ENCODE measurements at regions not wholly inside any gene's neighbourhood (a gene's known extent, or its start where the extent isn't known, plus 50 kb on each side); places are given as distances from the start of the nearest gene placed in this dataset.
"Not testable (repeated sequence)": the region's sequence is repeated elsewhere in the genome, so short reads cannot be mapped to it uniquely, and the experiment has no call there.

DNA sequence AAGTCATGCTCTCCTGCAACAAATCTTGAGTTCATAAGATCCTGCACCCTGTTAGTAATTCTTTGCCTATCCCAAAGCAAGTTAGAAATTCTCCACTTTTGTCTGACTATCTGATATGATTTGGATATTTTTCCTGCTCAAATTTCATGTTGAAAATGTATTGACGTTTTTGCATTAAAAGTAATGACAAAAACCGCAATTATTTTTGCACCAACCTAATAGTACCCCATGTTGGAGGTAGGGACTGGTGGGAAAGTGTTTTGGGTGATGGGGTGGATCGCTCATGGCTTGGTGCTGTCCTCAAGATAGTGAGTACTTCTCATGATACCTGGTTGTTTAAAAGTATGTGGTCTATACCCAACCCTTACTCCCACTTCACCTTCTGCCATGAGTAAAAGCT lies 713.4 kb downstream of the CDH18 start:
- DNase-seq, result no peak
- peaks cover 10% of the 10 kb centered on the region for H3K9me3 Mint-ChIP-seq (ENCODE audit: low read depth, unreplicated experiment)
- H3K27ac Mint-ChIP-seq (ENCODE audit: unreplicated experiment), result no peak overlapping the region
- no peaks in the 10 kb centered on the region for H3K4me1 Mint-ChIP-seq (ENCODE audit: low read depth, unreplicated experiment)
- CTCF ChIA-PET, result no interaction called here
- no TSS peak for BruUV-seq (replicated peaks)
- intact Hi-C loops (cut with micrococcal nuclease; ENCODE audit: unreplicated experiment), result no loop called here
- no peaks in the 10 kb centered on the region for H3K36me3 Mint-ChIP-seq (ENCODE audit: insufficient read depth, unreplicated experiment)
- no peak for TF ChIP-seq CTCF (IDR thresholded peaks at IDR 0.05; ENCODE audit: unreplicated experiment)
- H3K27me3 Mint-ChIP-seq (ENCODE audit: unreplicated experiment), result no peaks in the 10 kb centered on the region
- H3K4me3 Mint-ChIP-seq (ENCODE audit: low read depth, unreplicated experiment), result no peak overlapping the region

DNA sequence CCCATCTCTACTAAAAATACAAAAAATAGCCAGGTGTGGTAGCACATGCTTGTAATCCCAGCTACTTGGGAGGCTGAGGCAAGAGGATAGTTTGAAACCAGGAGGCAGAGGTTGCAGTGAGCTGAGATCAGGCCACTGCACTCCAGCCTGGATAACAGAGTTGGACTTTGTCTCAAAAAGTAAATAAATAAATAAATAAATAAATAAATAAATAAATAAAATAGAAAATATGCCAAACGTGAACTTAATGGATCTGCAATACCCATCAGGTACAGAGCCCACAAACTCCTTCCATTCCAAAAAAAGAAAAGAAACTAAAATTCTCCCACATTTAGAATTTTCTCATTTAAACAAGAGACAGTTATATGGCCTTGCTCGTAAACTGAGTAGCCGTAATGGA lies 702.7 kb downstream of the CDH18 start:
- no peak overlapping the region for H3K27ac Mint-ChIP-seq (ENCODE audit: unreplicated experiment)
- CTCF ChIA-PET, result no interaction called here
- H3K9me3 Mint-ChIP-seq (ENCODE audit: low read depth, unreplicated experiment), result peaks cover 10% of the 10 kb centered on the region
- BruUV-seq (replicated peaks), result no TSS peak
- no peaks in the 10 kb centered on the region for H3K36me3 Mint-ChIP-seq (ENCODE audit: insufficient read depth, unreplicated experiment)
- no peaks in the 10 kb centered on the region for H3K4me1 Mint-ChIP-seq (ENCODE audit: low read depth, unreplicated experiment)
- DNase-seq, result no peak
- no peak for TF ChIP-seq CTCF (IDR thresholded peaks at IDR 0.05; ENCODE audit: unreplicated experiment)
- intact Hi-C loops (cut with micrococcal nuclease; ENCODE audit: unreplicated experiment), result no loop called here
- no peak overlapping the region for H3K4me3 Mint-ChIP-seq (ENCODE audit: low read depth, unreplicated experiment)
- H3K27me3 Mint-ChIP-seq (ENCODE audit: unreplicated experiment), result no peaks in the 10 kb centered on the region

- intact Hi-C loops (cut with micrococcal nuclease; ENCODE audit: unreplicated experiment); DNase-seq; H3K4me3 Mint-ChIP-seq (ENCODE audit: low read depth, unreplicated experiment); BruUV-seq (replicated peaks); H3K4me1 Mint-ChIP-seq (ENCODE audit: low read depth, unreplicated experiment); CTCF ChIA-PET; H3K27me3 Mint-ChIP-seq (ENCODE audit: unreplicated experiment); H3K9me3 Mint-ChIP-seq (ENCODE audit: low read depth, unreplicated experiment); H3K36me3 Mint-ChIP-seq (ENCODE audit: insufficient read depth, unreplicated experiment); H3K27ac Mint-ChIP-seq (ENCODE audit: unreplicated experiment): not testable (repeated sequence)
Observed at GRCh38 chr5:19287548-19288277, 700.3 kb downstream of the CDH18 start.

- H3K36me3 Mint-ChIP-seq (ENCODE audit: insufficient read depth, unreplicated experiment); DNase-seq; H3K27me3 Mint-ChIP-seq (ENCODE audit: unreplicated experiment); H3K4me3 Mint-ChIP-seq (ENCODE audit: low read depth, unreplicated experiment); intact Hi-C loops (cut with micrococcal nuclease; ENCODE audit: unreplicated experiment); CTCF ChIA-PET; H3K4me1 Mint-ChIP-seq (ENCODE audit: low read depth, unreplicated experiment); H3K9me3 Mint-ChIP-seq (ENCODE audit: low read depth, unreplicated experiment); BruUV-seq (replicated peaks); H3K27ac Mint-ChIP-seq (ENCODE audit: unreplicated experiment): not testable (repeated sequence)
Observed at GRCh38 chr5:19288311-19288710, 699.7 kb downstream of the CDH18 start.

- no peak for DNase-seq
- no TSS peak for BruUV-seq (replicated peaks)
- Mint-ChIP-seq H3K27me3 (ENCODE audit: unreplicated experiment) (no peaks in the 10 kb centered on the region), H3K4me3 (ENCODE audit: low read depth, unreplicated experiment) (no peak overlapping the region), H3K27ac (ENCODE audit: unreplicated experiment) (no peak overlapping the region), H3K9me3 (ENCODE audit: low read depth, unreplicated experiment) (peaks cover 3% of the 10 kb centered on the region), H3K36me3 (ENCODE audit: insufficient read depth, unreplicated experiment) (no peaks in the 10 kb centered on the region), H3K4me1 (ENCODE audit: low read depth, unreplicated experiment) (no peaks in the 10 kb centered on the region)
- TF ChIP-seq CTCF (IDR thresholded peaks at IDR 0.05; ENCODE audit: unreplicated experiment), result no peak
- intact Hi-C loops (cut with micrococcal nuclease; ENCODE audit: unreplicated experiment), result no loop called here
- CTCF ChIA-PET, result interaction anchor here (0.5 kb wide), 1 partner anchor 82 kb away, joined by 4 read pairs; no protein-coding TSS in a partner anchor
Observed at GRCh38 chr5:19297934-19298333, 690.1 kb downstream of the CDH18 start.
